GM12892 (cell line): ENCODE measurements at regions not wholly inside any gene's neighbourhood (a gene's known extent, or its start where the extent isn't known, plus 50 kb on each side); places are given as distances from the start of the nearest gene placed in this dataset.
"Not testable (repeated sequence)": the region's sequence is repeated elsewhere in the genome, so short reads cannot be mapped to it uniquely, and the experiment has no call there.

Source experiments
- DNase-seq: peaks from one replicate; pipeline ENCODE4 v3.0.0; 2011; ENCODE audit not compliant: insufficient read length
- FAIRE-seq: peaks from 2 replicates; lab custom pipeline; 2011; peaks lifted over from hg19 to GRCh38; lab: Jason Lieb, UNC
- POLR2A ChIP-seq: IDR thresholded peaks from 2 replicates; pipeline ENCODE4 v1.6.1; 2011; ENCODE audit warnings: low read depth, low read length, control low read depth
- POLR2AphosphoS5 ChIP-seq: IDR thresholded peaks from 2 replicates; pipeline ENCODE4 v1.6.1; 2011; ENCODE audit warnings: low read depth, low read length, control low read depth
- TAF1 ChIP-seq: IDR thresholded peaks from 2 replicates; pipeline ENCODE4 v1.6.1; 2011; ENCODE audit warnings: low read depth, mild to moderate bottlenecking, control low read depth, low read length, borderline replicate concordance

- DNase-seq = no peak
- no peak for FAIRE-seq
- no peak for TF ChIP-seq POLR2AphosphoS5
- no peak for TF ChIP-seq POLR2A
- TF ChIP-seq TAF1 = no peak
These were observed 136.4 kb upstream of the JARID2 start for GRCh38 chr6:15109338-15110090.

- TF ChIP-seq POLR2A (no peak), TAF1 (no peak), POLR2AphosphoS5 (no peak)
- FAIRE-seq (no peak), DNase-seq (no peak)
These were observed 135.0 kb upstream of the JARID2 start for GRCh38 chr6:15110726-15111354.

- DNase-seq, FAIRE-seq: not testable (repeated sequence)
These were observed 134.3 kb upstream of the JARID2 start for GRCh38 chr6:15111576-15111975.

- FAIRE-seq (no peak), DNase-seq (no peak)
- TF ChIP-seq POLR2A (no peak), POLR2AphosphoS5 (no peak), TAF1 (no peak)
These were observed 132.3 kb upstream of the JARID2 start for GRCh38 chr6:15113587-15113986.

- DNase-seq (no peak), FAIRE-seq (no peak)
- TF ChIP-seq TAF1 = no peak
- no peak for TF ChIP-seq POLR2A
- no peak for TF ChIP-seq POLR2AphosphoS5
These were observed 131.8 kb upstream of the JARID2 start for GRCh38 chr6:15114061-15114460.

GRCh38 chr6:15116889-15117288 is 129.0 kb upstream of the JARID2 start:
- no peak for FAIRE-seq
- TF ChIP-seq TAF1 (no peak), POLR2AphosphoS5 (no peak), POLR2A (no peak)

GRCh38 chr6:15121443-15121842 is 124.4 kb upstream of the JARID2 start:
- TF ChIP-seq POLR2A = no peak
- TF ChIP-seq TAF1 = no peak
- no peak for TF ChIP-seq POLR2AphosphoS5
- FAIRE-seq = no peak

More at GRCh38 chr6:15116889-15117288, 129.0 kb upstream of the JARID2 start:
- no peak for DNase-seq

GRCh38 chr6:15121977-15122550 is 123.8 kb upstream of the JARID2 start:
- FAIRE-seq (no peak), DNase-seq (no peak)
- TF ChIP-seq POLR2A = no peak
- TF ChIP-seq POLR2AphosphoS5 = no peak

More at GRCh38 chr6:15121443-15121842, 124.4 kb upstream of the JARID2 start:
- DNase-seq = no peak

GRCh38 chr6:15129887-15130286 is 116.0 kb upstream of the JARID2 start:
- FAIRE-seq (no peak), DNase-seq (no peak)
- no peak for TF ChIP-seq POLR2AphosphoS5
- TF ChIP-seq POLR2A = no peak
- TF ChIP-seq TAF1 = no peak

- no peak for FAIRE-seq
- no peak for DNase-seq
- TF ChIP-seq TAF1 = no peak
- no peak for TF ChIP-seq POLR2AphosphoS5
- TF ChIP-seq POLR2A = no peak
These were observed 114.6 kb upstream of the JARID2 start for GRCh38 chr6:15131234-15131633.

GRCh38 chr6:15131651-15132061 is 114.2 kb upstream of the JARID2 start:
- DNase-seq = no peak

GRCh38 chr6:15132167-15132566 is 113.7 kb upstream of the JARID2 start:
- FAIRE-seq (no peak), DNase-seq (no peak)
- TF ChIP-seq POLR2AphosphoS5 (no peak), TAF1 (no peak), POLR2A (no peak)

More at GRCh38 chr6:15131651-15132061, 114.2 kb upstream of the JARID2 start:
- TF ChIP-seq TAF1 = no peak
- TF ChIP-seq POLR2AphosphoS5 = no peak
- no peak for TF ChIP-seq POLR2A
- FAIRE-seq = no peak
